ENCODE measurements at regions not wholly inside any gene's neighbourhood (a gene's known extent, or its start where the extent isn't known, plus 50 kb on each side); places are given as distances from the start of the nearest gene placed in this dataset.

DNA sequence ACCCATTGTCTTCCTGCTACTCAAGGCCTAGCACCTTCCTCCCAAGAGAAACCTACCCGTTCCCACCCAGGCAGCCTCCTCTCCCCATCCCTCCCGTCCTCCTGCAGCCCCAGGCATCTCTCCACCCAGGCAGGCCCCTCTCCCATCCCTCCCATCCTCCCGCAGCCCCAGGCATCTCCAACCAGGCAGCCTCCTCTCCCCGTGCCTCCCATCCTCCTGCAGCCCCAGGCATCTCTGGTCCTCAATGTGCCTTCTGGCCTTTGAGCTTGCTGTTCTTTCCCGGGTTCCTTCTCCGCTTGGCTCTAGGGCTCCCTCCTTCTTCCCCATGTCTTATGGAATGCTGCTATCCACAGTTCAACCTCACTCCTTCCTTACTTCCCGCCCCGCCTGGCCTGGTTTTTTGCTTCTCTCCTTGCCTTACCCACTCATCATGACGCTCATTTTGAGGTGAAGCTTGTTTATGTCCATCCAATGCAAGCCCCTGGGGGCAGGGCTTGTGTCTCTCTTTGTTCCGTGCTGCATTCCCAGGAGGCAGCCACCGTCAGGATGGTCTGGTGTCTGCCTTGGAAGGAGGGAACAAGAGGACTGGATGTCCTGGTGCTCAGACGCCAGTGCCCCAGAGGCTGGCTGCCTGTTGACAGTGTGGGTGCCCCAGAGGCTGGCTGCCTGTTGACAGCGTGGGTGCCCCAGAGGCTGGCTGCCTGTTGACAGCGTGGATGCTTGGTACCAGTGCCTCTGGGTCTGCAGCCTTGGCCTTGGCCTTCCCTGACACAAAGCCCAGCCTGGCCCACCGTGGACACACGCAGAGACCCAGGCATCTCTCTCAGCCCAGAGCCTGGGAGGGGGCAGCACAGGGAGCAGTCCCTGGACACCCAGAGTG is 815.7 kb downstream of the BRD1 start:
- no peak for TF ChIP-seq CTCF (IDR thresholded peaks at IDR 0.05; ENCODE audit: borderline replicate concordance, insufficient read depth, low read depth, low read length)
- no peak overlapping the region for H3K4me3 ChIP-seq (ENCODE audit: low read depth, low read length)

DNA sequence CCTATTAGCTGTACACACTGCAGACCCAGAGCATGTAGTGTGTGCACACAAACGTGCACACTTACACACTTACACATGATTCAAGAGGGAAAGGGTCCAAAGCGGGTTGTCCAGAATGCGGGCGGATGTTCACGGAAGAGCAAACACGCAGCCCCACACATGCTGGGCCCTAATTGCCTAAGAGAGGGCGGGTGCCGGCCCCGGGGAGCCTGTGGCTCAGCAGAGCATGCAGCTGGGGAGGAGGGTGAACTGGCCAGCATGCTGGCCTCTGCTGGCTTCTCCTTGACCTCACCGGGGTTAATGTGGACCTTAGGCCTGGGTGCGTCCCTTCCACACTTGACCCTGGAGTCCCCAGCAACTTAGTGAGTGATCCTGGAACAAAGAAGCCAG is 816.3 kb downstream of the BRD1 start:
- no peak for TF ChIP-seq CTCF (IDR thresholded peaks at IDR 0.05; ENCODE audit: borderline replicate concordance, insufficient read depth, low read depth, low read length)
- no peak overlapping the region for H3K4me3 ChIP-seq (ENCODE audit: low read depth, low read length)

DNA sequence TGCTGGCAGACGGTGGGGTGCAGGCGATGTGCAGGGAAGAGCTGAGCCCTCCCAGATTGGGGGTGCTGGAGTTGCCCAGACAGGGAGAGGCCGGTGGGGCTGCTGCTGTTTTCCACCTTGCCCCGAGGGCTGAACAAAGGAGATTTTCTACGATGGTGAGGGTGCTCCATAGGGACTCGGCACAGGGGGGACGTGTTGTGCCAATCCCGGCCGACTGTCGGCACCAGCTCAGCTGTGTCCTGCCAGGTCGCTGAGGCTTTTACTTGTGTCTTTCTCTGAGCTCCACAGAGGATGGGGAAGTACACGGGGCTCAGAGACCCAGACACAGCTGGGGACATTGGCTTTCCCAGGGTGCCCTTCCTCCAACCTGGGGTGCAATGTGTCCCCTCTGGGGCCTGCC is 816.8 kb downstream of the BRD1 start:
- TF ChIP-seq CTCF (IDR thresholded peaks at IDR 0.05; ENCODE audit: borderline replicate concordance, insufficient read depth, low read depth, low read length) = no peak
- no peak overlapping the region for H3K4me3 ChIP-seq (ENCODE audit: low read depth, low read length)

DNA sequence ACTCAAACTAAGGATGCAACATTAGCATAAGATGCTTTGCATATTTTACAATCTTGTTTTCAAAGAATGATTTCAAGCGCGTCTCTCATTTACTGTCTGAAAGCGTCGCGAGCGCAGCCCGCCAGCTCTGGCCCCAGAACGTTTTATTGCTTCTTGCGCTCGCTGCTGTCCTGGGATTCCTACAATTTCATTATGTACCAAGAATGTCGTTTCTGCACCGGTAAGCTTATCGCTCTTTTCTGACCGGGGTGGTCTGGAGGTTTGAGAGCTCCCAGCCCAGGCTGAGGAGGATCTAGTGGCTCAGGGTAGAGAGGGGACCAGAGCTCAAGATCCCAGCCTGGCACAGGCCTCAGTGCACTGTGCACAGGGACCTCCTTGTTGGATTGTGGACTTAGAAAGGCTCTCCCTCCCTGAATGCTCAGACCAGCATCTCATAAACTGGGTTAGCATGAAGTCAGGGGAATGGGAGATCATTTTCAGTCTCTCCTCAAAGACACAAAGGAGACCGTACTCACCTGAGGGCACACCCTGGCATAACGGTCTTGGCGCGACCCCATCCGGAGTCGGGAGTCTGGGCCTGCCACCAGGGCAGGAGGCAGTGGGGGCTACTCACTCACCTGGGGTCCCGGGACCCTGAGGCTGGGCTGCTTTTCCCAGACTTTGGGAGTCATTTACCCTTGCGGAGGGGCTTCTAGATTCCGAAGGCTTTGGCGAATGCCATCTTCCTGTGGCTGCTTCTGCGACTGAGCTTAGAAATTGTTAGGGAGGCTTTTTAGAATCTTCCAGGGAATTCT is 817.4 kb downstream of the BRD1 start:
- H3K4me3 ChIP-seq (ENCODE audit: low read depth, low read length) = no peak overlapping the region
- no peak for TF ChIP-seq CTCF (IDR thresholded peaks at IDR 0.05; ENCODE audit: borderline replicate concordance, insufficient read depth, low read depth, low read length)

GRCh38 chr22:49009359-49010063 is 818.2 kb downstream of the BRD1 start:
- no peak for TF ChIP-seq CTCF (IDR thresholded peaks at IDR 0.05; ENCODE audit: borderline replicate concordance, insufficient read depth, low read depth, low read length)
- no peak overlapping the region for H3K4me3 ChIP-seq (ENCODE audit: low read depth, low read length)

GRCh38 chr22:49008682-49009235 is 818.9 kb downstream of the BRD1 start:
- H3K4me3 ChIP-seq (ENCODE audit: low read depth, low read length) = no peak overlapping the region
- no peak for TF ChIP-seq CTCF (IDR thresholded peaks at IDR 0.05; ENCODE audit: borderline replicate concordance, insufficient read depth, low read depth, low read length)
